ENCODE measurements at regions not wholly inside any gene's neighbourhood (a gene's known extent, or its start where the extent isn't known, plus 50 kb on each side); places are given as distances from the start of the nearest gene placed in this dataset.
"Not testable (repeated sequence)": the region's sequence is repeated elsewhere in the genome, so short reads cannot be mapped to it uniquely, and the experiment has no call there.

DNA sequence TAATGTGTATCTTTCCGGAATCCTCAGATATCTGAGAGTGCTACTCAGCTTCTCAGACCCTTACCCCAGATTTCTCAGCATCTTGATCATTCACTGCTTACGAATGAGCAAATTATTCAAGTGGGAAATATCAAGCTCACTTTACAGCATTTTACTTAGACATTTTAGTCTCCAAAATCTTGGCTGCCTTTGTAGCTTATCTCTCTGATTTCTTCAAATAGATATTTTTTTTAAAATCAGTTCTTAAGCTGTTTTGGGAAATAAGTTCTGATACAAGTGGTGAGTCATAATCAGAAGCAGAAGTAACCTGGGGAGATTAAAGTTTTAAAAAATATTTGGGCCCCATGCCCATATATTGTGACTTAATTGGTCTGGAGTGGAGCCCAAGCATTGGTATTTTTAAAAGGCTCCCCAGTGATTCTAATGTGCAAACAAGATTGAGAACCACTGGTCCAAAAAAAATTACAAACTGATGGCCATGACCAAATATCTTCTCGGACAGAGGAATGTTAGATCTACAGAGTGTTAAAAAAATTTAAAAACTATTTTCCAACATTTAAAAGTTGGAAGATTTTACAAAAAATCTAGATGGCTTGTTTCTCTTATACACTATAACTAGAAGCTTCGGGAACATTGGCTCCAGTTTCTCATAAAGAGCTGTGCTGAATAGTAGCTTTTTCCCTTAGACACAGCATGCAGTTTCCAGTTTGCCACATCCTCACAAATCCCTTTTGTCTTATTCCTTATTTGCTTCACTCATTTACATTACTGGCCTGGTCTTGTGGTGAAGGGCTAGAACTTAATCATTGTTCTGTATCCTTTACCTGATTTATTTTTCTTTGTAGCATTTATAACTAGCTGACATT is 87.8 kb upstream of the BMAL1 start (continued):
- TF ChIP-seq, protein P1, sequence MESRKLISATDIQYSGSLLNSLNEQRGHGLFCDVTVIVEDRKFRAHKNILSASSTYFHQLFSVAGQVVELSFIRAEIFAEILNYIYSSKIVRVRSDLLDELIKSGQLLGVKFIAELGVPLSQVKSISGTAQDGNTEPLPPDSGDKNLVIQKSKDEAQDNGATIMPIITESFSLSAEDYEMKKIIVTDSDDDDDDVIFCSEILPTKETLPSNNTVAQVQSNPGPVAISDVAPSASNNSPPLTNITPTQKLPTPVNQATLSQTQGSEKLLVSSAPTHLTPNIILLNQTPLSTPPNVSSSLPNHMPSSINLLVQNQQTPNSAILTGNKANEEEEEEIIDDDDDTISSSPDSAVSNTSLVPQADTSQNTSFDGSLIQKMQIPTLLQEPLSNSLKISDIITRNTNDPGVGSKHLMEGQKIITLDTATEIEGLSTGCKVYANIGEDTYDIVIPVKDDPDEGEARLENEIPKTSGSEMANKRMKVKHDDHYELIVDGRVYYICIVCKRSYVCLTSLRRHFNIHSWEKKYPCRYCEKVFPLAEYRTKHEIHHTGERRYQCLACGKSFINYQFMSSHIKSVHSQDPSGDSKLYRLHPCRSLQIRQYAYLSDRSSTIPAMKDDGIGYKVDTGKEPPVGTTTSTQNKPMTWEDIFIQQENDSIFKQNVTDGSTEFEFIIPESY (IDR thresholded peaks at IDR 0.05; ENCODE audit: borderline replicate concordance, low read depth): no peak
- peak; percentile 50 for TF ChIP-seq JUND (IDR thresholded peaks at IDR 0.05)
- no peak for TF ChIP-seq YY1 (IDR thresholded peaks at IDR 0.05; ENCODE audit: low read depth)
- TF ChIP-seq, protein P2, sequence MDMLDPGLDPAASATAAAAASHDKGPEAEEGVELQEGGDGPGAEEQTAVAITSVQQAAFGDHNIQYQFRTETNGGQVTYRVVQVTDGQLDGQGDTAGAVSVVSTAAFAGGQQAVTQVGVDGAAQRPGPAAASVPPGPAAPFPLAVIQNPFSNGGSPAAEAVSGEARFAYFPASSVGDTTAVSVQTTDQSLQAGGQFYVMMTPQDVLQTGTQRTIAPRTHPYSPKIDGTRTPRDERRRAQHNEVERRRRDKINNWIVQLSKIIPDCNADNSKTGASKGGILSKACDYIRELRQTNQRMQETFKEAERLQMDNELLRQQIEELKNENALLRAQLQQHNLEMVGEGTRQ (IDR thresholded peaks at IDR 0.05; ENCODE audit: borderline replicate concordance, low read depth, low read length): no peak
- no peak for TF ChIP-seq CTCF (IDR thresholded peaks at IDR 0.05)

GRCh38 chr11:13193613-13194012 is 84.0 kb upstream of the BMAL1 start:
- ChIA-PET CTCF (no interaction called here), POLR2A (no interaction called here)
- Histone ChIP-seq H3K79me2 (ENCODE audit: insufficient read depth) (no peaks in the 10 kb centered on the region), H3K27ac (ENCODE audit: low read depth in 2 of 2, low read length in 1 of 2) (no peak overlapping the region), H3K9me2 (no peaks in the 10 kb centered on the region), H3K9ac (no peak overlapping the region), H3K36me3 (replicated peaks in 1 of 2; ENCODE audit: control insufficient read depth in 1 of 2, insufficient read depth in 2 of 2, low read length in 1 of 2) (no peaks in the 10 kb centered on the region), H3F3A (replicated peaks; ENCODE audit: insufficient read depth) (no peaks in the 10 kb centered on the region), H3K27me3 (ENCODE audit: insufficient read depth) (no peaks in the 10 kb centered on the region), H3K9me3 (peaks cover 18% of the 10 kb centered on the region; the same call in 1 of the 2 replicates), H3K4me2 (no peak overlapping the region), H3K4me1 (ENCODE audit: control insufficient read depth in 1 of 2, insufficient read depth in 2 of 2, low read depth in 1 of 2, low read length in 1 of 2) (no peaks in the 10 kb centered on the region), H4K20me1 (ENCODE audit: insufficient read depth) (no peaks in the 10 kb centered on the region), H3K4me3 (ENCODE audit: low read depth in 2 of 2, low read length in 1 of 2) (no peak overlapping the region), H2AFZ (ENCODE audit: low read depth) (peak overlapping the region; percentile 32; the same call in 1 of the 2 replicates)
- no peak for DNase-seq
- TF ChIP-seq GABPA (IDR thresholded peaks at IDR 0.05; ENCODE audit: low read depth) (no peak), EZH2phosphoT487 (IDR thresholded peaks at IDR 0.05; ENCODE audit: borderline replicate concordance, low read depth) (no peak), PBX3 (IDR thresholded peaks at IDR 0.05) (no peak), JUND (IDR thresholded peaks at IDR 0.05) (no peak), FOXJ3 (CRISPR knock-in tag; IDR thresholded peaks at IDR 0.05) (no peak)
- WGBS (ENCODE audit: low lambda C conversion rate): 73% methylated on average over 4 of the region's 4 CpGs

DNA sequence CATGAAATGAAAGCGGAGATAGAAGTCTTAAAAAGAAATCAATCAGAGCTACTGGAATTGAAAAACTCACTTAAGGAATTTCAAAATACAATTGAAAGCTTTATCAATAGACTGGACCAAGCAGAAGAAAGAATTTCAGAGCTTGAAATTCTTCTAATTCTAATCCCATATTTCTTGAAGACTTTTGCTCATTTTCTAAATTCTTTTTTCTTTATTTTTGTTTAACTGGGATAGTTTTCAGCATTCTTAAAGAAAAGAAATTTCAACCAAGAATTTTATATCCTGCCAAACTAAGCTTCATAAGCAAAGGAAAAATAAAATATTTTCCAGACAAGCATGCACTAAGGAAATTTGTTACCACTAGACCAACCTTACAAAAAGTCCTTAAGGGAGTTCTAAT is 80.2 kb upstream of the BMAL1 start:
- H3K9me2 ChIP-seq; DNase-seq; H2AFZ ChIP-seq (ENCODE audit: low read depth); H3K36me3 ChIP-seq (replicated peaks in 1 of 2; ENCODE audit: control insufficient read depth in 1 of 2, insufficient read depth in 2 of 2, low read length in 1 of 2); H3K9ac ChIP-seq; H3K27ac ChIP-seq (ENCODE audit: low read depth in 2 of 2, low read length in 1 of 2); H3F3A ChIP-seq (replicated peaks; ENCODE audit: insufficient read depth); H3K4me1 ChIP-seq (ENCODE audit: control insufficient read depth in 1 of 2, insufficient read depth in 2 of 2, low read depth in 1 of 2, low read length in 1 of 2); H3K27me3 ChIP-seq (ENCODE audit: insufficient read depth); H4K20me1 ChIP-seq (ENCODE audit: insufficient read depth); POLR2A ChIA-PET; H3K4me3 ChIP-seq (ENCODE audit: low read depth in 2 of 2, low read length in 1 of 2); H3K79me2 ChIP-seq (ENCODE audit: insufficient read depth); H3K4me2 ChIP-seq: not testable (repeated sequence)
- WGBS (ENCODE audit: low lambda C conversion rate): 0% methylated on average over 1 of the region's 1 CpG
- peaks cover 24% of the 10 kb centered on the region; the same call in 1 of the 2 replicates for H3K9me3 ChIP-seq
- CTCF ChIA-PET: interaction anchor here (0.9 to 2.8 kb wide), 2 partner anchors 14 to 234 kb away, joined by 3 to 16 read pairs; no protein-coding TSS in a partner anchor

Data from SK-N-SH (cell line).